ENCODE measurements at regions not wholly inside any gene's neighbourhood (a gene's known extent, or its start where the extent isn't known, plus 50 kb on each side); places are given as distances from the start of the nearest gene placed in this dataset.
A peak's percentile ranks its signal among the peaks of the same experiment; 100 is the strongest.

DNA sequence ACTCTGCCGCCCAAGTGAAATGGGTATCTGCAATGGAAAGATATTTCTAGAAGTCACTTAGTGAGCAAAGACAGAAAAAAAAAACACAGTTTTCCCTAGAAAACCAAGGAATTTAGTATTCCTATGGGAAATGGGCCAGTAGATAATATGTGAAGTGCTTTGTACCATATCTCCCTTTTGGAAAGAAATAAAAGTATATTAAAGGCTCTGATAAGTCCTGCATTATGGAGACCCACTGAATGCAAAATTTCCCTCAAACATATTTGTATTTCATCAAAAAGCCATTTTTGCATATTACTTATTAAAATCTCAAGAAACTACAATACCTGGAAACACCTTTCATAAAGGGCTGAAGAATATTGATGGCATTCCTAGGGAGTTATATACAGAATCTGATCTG lies 51.6 kb upstream of the DYNLRB2 start:
- no peak for DNase-seq (ENCODE audit: low read depth)

DNA sequence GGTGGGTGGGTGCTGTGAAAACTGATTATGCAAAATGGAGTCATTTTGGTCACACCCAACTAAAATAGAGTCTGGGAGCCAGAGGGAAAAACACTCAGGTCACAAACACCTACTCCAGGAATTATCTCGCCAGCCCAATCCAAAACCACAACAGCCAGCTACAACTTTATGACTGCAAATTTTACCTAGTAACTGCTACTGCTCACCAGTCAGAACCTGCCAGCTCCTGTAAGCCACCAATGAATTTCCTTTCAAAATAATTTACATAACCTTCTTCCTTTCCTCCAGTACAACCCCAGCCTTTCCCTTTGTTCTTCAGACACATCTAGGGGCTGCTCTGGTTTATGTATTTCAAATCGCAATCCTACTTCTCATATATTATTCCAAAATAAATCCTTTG lies 52.6 kb upstream of the DYNLRB2 start:
- no peak for DNase-seq (ENCODE audit: low read depth)

DNA sequence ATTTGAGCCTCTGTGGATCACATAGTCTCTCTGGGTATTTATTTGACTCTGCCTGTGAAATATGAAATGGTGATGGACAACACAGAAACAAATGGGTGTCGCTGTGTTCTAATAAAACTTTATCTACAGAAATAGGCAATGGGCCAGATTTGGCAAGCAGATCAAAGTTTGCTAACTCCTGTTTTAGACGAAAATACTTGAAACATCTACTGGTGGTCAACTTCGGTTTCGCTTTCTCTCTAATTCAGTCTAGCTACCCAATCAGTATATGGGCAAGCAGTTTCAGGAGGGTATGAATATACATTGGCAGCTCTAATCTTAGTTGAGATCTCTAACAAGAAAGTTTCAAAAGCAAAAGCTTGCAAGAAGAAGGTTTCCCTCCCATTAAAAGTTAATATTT lies 60.1 kb upstream of the DYNLRB2 start:
- no peak for DNase-seq (ENCODE audit: low read depth)

DNA sequence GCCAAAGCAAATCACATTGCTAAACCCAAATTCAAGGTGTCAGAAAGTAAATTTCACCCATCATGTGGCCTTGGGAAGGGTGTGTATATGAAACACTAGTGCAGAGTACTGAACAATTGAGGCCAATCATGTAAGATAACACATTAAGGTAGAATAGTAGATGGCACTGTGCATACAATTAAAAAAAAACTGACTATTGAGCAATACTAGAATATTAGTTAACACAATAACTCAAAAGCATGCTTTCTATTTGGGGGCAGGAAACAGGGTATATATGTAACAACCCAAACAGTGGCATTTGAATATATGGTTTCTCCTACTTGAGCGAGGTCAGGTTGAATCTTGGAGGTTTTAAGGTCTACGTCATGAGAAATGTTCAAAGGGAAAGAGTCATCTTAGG lies 63.0 kb upstream of the DYNLRB2 start:
- DNase-seq (ENCODE audit: low read depth) = no peak

DNA sequence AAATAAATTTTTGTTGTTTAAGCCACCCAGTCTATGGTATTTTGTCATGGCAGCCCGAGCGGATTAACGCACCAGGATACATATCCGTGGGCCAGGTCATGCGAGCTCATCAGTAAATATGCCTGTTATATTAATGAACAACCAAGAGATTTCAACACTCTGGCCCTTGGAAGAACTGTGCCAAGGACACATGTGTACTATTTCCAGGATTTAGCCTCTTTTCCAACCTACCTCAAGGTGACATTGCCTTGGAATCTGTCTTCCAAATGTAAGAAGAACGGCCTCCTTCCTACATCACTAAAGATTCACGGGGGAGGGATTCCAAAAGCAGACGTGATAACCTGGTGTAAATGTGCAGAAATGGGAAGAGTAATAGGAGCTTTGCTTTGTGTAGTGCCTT lies 72.8 kb upstream of the DYNLRB2 start:
- DNase-seq (ENCODE audit: low read depth) = no peak

DNA sequence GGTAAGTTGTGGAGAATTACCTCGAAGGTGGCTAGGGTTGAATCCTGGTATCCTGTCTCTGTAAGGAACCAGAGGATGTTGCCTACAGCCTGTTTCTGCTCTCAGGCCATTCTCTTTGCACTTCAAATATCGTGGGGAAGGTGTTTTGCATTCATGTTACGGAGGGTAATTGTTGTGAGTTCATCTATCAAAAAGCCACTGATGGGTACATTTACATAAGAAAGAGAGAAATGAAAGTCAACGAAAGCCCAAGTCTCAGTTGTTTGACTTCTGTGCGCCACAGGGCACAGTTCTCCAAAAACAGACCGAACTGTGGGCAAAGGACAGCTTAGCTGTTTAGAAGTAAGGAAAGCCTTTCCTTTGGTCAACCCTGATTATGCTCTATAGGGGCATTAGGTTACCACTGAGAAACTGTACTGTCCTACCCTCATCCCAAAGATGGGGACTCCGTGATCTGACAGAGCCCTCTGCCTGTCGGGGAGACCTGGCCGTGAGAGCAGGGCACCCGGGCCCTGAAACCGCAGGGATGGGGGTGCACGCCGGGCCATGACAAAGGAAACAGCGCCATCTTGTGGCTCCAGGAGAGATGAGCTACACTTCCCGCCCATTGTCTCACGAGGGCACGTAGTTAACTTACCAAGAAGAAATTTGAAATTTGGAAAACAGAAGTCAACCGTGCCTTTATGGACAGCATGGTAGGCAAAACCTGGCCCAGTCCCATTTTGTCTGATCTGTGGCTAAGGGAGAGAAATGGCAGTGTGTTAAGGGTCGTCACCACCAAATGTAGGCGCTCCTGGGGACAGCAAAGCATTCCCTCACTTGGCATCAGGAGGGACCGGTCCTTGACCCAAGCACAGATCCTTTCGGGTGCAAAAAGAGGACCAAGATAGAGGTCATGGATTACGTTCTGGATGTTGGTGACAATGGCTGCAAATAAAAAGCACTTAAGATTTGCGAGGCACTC lies 74.5 kb upstream of the DYNLRB2 start:
- DNase-seq (ENCODE audit: low read depth) = no peak

DNA sequence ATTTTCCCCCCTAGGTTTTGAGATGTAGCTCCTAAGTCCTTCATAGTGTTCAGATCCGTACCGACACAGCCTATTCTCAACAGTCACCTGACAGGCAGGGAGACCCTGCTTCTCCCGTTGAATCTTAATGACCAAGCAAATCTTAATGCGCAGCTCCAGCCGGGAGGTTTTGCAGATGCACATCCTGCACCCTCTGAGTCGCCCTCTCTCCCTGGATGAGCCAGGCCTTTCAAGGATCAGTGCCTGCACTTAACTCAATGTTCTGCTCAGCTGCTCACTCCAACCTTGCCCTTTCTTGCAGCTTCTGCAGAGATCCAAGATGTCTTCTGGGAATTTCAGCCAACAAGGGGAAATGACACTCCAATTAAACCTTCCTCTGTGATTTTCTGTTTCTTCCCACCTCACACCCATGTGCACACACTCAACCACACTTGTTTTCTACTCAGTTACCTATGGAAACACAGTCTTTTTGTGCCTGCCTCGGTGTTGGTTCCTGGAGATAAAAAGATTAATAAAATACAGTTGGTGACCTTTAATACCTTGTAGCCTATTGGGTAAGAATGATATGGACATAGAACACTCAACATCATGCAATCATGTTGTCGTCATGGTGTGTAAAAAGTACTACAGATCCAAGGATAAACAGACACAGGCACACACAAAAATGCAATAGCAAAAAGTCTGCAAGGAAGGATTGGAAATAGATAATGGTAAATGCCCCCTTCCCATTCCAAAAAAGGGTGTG lies 76.9 kb upstream of the DYNLRB2 start:
- no peak for DNase-seq (ENCODE audit: low read depth)

DNA sequence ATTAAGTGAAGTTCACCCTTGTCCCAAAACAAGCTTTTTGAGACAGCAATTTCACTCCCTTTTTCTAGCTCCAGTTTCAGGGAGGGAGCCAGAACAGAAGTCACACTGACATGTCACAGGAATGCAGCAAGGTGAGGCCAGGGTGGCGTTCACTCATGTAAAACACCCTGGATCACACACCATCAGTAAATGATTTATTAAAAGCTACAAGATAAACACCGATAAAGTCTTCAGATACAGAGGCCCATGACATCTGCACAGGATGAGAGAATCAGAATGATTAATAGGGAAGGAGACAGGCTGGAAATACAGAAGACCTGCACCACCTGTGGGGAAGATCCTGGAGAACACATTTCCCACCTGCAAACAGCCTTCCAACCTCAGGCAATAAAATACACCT lies 77.5 kb upstream of the DYNLRB2 start:
- DNase-seq (ENCODE audit: low read depth) = no peak

DNA sequence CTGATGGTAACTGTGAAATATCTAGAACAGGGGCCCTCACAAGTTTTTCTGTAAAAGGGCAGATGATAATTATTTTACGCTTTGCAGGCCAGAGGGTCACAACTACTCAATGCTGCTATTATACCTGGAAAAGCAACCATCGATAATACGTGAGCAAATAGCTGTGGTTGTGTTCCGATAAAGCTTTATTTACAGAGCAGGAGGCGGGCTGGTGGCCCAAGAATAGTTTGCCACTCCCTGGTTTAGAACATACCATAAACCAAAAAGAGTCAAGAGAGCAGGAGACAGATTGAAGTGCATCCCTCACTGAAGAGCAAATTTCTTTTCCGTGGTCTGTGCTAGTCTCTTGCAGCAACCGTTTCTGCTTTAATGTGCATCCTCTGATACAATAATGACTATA lies 77.9 kb upstream of the DYNLRB2 start:
- DNase-seq (ENCODE audit: low read depth) = no peak

DNA sequence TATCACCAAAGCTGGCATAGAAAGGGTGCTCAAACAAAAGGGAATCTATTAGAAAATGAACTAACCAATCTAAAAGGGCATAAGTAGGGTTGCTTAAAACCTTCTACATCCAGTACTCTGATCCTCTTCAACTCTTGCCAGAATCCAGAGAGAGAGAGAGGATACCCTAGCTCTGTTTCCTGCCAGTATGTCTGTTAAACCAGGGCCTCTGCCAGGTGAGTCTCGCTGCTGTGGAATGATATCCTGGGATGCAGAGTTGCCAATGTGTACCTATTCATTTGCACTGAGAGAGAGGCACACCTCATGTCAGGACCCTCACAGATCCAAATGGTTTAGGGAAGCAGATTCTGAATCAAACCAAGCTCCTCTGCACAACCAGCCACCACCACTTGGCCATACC lies 79.8 kb upstream of the DYNLRB2 start:
- DNase-seq (ENCODE audit: low read depth) = no peak

DNA sequence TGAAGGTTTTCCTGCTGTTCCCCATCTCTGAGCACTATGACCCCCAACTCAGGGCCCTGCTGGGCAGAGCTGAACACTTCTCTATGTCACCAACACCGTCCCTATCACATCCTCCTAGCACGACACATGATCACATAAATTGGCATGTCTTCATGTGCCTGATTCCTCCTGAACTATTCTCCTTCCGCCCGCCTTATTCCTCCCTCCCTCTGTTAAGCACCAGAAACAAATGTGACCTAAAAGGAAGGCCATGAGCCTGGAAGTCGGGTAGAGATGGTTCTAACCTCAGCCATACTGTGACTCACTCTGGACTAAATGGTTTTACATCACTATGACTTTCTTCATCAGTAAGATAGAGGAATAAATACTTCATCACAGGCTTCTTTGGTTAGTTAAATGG lies 80.8 kb upstream of the DYNLRB2 start:
- no peak for DNase-seq (ENCODE audit: low read depth)

DNA sequence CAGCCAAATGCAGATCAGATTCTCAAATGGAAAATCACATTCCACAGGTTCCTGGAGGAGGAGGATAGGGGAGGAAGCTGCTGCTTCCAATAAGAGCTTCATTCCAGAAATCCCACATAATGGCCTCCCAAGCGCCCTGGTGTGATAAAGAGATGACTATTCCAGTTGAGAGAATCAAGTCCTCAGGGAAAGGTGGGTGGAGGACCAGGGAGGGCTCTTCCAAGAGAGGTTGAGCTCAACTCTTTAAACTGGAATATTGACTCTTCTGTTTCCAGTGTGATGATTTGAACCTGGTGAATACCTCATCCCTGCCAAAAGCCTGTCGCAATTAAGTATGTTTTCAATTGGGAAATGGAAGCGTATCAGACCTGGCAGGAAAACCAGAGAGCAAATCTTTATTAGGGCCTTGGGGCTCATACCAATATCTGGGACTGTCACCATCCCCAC lies 81.4 kb upstream of the DYNLRB2 start:
- DNase-seq (ENCODE audit: low read depth) = peak; percentile 87

DNA sequence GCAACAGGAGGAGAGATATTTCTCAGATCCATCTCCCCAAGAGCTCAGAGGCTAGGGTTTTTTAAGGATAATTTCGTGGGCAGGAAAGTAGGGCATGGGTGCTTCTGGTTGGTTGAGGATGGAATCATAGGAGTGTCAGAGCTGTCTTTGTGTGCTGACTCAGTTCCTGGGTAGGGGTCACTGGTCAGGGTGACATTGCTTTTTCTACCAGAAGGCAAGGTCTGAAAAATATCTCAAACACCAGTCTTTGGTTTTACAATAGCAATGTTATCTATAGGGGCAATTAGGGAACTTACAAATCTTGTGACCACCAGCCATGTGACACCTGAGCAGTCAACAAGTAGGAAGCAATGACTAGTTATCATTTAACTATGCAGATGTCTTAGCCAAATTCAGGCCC lies 82.9 kb upstream of the DYNLRB2 start:
- no peak for DNase-seq (ENCODE audit: low read depth)

DNA sequence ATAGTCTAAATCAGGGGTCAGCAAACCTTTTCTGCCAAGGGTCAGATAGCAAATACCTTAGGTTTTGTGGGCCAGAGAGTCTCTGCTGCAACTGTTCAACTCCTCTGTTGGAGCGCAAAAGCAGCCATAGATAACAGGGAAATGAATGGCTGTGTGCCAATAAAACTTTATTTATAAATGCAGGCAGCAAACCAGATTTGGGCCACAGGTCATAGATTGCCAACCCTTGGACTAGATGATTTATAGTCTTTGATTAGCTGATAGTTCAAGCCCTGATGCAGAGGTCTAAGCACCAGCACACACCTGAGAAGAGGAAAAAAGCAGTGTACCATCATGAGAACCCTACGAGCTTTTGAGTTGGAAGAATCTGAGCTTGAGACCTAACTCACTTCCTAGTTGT lies 86.0 kb upstream of the DYNLRB2 start:
- no peak for DNase-seq (ENCODE audit: low read depth)

DNA sequence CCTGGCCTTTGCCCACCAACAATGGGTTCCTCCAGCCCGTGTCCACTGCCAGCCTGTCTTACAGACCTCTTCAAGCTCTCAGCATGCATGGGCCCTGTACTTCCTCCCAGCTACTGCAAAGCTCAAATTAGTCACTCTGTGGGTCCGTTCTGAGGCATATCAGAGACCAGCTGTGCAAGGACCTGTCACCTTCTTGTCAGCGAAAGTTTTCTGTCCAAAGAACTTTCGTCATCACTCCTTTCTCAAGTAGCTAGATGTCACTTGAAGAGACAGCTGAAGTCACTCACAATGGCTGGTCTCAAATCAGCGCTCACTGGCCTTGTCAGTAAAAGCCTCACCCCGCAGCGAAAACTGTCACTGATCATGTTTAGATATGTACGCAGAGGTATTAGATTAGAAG lies 91.4 kb upstream of the DYNLRB2 start:
- DNase-seq (ENCODE audit: low read depth) = no peak

DNA sequence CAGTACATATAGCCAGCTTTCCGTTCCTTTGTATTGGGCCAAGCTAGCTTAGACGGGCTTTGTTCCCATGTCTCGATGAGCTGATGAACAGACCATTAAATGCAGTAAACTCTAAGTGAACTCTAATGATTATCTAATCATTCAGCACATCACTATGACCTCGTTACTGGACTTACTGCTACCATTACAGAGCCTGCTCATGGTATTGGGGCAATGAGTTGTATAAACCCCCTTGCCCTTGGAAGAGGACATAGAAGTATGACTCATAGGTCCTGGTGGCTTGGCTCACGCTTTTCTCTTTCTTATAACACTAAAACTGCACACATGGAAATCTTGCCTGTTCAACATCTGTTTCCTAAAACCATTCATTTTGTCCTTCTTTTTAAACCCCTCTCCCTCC lies 93.6 kb upstream of the DYNLRB2 start:
- DNase-seq (ENCODE audit: low read depth) = peak; percentile 65

DNA sequence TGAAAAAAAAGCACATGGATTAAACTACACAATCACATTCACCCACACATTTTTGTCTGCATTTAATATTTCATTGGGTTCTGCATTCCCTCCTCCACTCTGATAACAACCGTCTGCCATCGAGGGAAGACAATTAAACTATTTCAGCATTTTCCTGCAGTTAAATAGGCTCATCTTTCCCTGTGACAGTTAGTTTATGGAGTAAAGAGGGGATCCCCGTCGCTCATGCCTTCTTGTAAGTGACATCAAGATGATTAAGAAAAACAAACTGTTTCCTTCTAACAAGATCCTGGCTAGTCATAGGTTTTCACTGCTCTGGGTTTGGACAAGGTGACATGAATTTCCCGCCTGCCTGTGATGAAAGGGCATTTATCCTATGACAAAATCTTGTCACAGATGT lies 98.0 kb upstream of the DYNLRB2 start:
- no peak for DNase-seq (ENCODE audit: low read depth)

DNA sequence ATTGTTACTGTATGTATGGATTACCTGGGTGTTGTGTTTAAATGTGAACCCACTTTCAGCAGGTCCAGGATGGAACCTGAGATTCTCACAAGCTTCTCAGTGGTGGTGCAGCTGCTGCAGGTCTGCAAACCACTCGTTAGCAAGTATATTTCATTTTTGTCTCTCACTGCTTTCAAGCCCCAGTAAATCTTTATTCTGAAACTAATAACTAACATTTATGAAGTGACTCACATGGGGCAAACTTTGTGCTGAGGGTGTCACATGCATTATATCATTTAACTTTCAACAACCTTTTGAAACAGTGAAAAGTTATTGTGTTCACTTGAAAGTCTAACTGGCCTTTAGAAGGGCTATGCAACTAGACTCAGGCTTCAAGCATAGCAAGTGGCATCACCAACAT lies 98.9 kb upstream of the DYNLRB2 start:
- DNase-seq (ENCODE audit: low read depth) = no peak

DNA sequence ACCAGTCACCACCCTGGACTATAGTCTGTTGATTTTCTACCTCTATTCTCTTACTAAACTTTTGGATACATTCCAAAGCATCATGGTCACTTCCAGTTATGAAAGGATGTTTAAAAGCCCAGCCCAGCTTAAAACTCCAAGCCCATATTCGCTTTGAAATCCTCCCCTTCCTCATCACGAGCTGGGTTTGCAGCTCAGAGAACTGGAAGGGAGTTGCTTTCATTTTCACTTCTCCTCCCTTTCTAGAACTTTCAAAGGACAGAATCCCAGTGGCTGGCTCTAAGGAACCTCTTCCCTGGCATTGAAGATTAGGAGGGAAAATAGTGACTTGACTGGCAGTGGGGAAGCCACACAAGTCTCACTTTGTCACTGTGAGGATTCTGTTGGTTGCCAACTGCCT lies 100.1 kb upstream of the DYNLRB2 start:
- no peak for DNase-seq (ENCODE audit: low read depth)

DNA sequence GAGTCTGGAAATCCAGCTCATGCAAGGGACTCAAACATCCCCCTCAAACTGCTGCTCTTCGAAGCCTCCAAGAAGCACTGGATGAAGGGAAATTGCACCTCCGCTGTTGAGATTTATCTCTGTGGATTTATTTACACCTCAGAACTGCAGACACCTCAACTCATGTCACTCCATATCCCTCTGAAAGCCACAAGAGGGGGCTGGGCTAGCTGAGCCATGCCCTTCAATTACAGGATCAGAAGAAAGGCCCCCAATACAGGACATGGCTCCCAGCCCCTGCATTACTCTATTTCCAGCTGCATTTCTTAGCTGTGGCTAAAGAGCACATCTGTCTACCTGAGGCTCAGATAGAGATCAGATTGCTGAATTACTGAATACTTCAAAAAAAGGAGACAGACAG lies 103.1 kb upstream of the DYNLRB2 start:
- no peak for DNase-seq (ENCODE audit: low read depth)

DNA sequence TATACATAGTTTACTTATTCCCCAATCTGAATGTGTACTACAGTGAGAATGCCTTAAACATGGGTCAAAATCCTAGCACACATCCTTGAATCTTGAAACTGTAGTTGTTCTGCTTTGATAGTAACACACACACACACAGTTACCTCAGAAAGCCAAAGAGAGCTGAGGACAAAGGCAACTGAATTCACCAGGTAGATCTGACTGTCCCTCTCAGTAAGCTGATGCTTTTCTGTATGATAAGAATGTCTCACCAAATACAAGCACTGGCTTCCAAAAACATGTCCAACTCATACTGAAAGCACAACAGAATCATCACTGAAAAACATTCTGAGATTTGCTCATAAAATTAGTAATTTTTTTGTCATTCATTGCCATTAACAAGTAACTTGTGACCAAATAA lies 104.3 kb upstream of the DYNLRB2 start:
- DNase-seq (ENCODE audit: low read depth) = no peak

DNA sequence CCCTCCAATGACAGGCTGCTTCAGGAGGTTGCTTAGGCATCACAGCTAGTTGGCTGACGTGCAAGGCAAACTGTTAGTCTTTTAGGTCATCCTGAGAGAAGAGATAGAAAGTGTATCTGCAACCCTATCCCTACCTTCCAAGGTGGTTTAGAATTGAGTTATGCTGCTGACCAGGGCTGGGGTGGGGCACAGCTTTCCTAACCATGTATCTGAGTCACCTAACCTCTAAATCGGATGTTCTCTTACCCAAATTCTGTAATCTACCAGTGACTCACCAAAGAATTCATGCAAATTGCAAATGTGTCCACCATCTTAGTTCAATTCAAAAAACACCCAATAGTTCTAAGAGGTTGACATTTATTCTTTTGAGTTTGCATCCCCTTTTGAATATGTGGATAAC lies 107.2 kb upstream of the DYNLRB2 start:
- DNase-seq (ENCODE audit: low read depth) = no peak

DNA sequence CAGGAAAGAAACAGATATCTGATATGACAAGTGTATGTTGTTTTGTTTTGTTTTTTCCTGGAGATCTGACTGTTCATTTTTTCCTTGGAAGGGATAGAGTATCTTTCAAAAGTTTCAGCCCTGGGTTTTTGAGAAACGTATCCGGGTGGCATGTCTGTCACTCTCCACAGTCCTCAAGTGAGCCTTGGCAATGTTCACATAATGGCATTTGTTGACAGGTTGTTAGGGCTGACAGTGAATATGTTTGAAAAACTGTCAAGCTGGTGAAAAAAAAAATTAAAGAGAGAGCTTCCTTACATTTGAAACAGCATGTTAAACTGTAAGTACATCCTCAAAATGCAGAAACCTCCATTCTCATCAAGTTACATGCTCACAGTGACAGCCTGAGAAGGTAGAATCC lies 113.0 kb upstream of the DYNLRB2 start:
- DNase-seq (ENCODE audit: low read depth) = no peak

All from forelimb muscle (tissue), 1 donor.